Cerebellar cortex (tissue), 1 donor: ENCODE measurements at regions not wholly inside any gene's neighbourhood (a gene's known extent, or its start where the extent isn't known, plus 50 kb on each side); places are given as distances from the start of the nearest gene placed in this dataset.
"Not testable (repeated sequence)": the region's sequence is repeated elsewhere in the genome, so short reads cannot be mapped to it uniquely, and the experiment has no call there.

Experiments
- DNase-seq: peaks from one replicate; pipeline ENCODE4 v3.0.0-alpha.2; 2015; ENCODE audit warnings: low spot score

- not testable (repeated sequence) for DNase-seq
These were observed 63.9 kb downstream of the RWDD3 start for GRCh38 chr1:95297906-95298305.

- no peak for DNase-seq
These were observed 67.1 kb downstream of the RWDD3 start for GRCh38 chr1:95301091-95301490.

GRCh38 chr1:95301614-95302013, 67.6 kb downstream of the RWDD3 start:
- DNase-seq, result no peak

GRCh38 chr1:95304803-95305202, 70.8 kb downstream of the RWDD3 start:
- no peak for DNase-seq

GRCh38 chr1:95308276-95309030, 74.4 kb downstream of the RWDD3 start:
- DNase-seq, result no peak

GRCh38 chr1:95309031-95309471, 75.0 kb downstream of the RWDD3 start:
- DNase-seq, result peak; percentile 15

GRCh38 chr1:95311014-95311413, 77.0 kb downstream of the RWDD3 start:
- no peak for DNase-seq

- DNase-seq, result no peak
These were observed 77.8 kb downstream of the RWDD3 start for GRCh38 chr1:95311762-95312161.

GRCh38 chr1:95312181-95312580, 78.2 kb downstream of the RWDD3 start:
- DNase-seq, result no peak

GRCh38 chr1:95313527-95313926, 79.5 kb downstream of the RWDD3 start:
- no peak for DNase-seq

- no peak for DNase-seq
These were observed 87.5 kb downstream of the RWDD3 start for GRCh38 chr1:95321531-95321930.

- DNase-seq, result no peak
These were observed 89.1 kb downstream of the RWDD3 start for GRCh38 chr1:95323123-95323522.

- DNase-seq, result no peak
These were observed 91.3 kb downstream of the RWDD3 start for GRCh38 chr1:95325349-95325748.

GRCh38 chr1:95326023-95326422, 92.0 kb downstream of the RWDD3 start:
- no peak for DNase-seq

- DNase-seq, result no peak
These were observed 98.7 kb downstream of the RWDD3 start for GRCh38 chr1:95332754-95333153.

GRCh38 chr1:95339377-95339776, 105.4 kb downstream of the RWDD3 start:
- no peak for DNase-seq

GRCh38 chr1:95340061-95340460, 106.1 kb downstream of the RWDD3 start:
- peak; percentile 27 for DNase-seq

GRCh38 chr1:95352767-95353166, 118.8 kb downstream of the RWDD3 start:
- no peak for DNase-seq

- no peak for DNase-seq
These were observed 119.2 kb downstream of the RWDD3 start for GRCh38 chr1:95353194-95353593.

GRCh38 chr1:95364546-95364945, 130.5 kb downstream of the RWDD3 start:
- DNase-seq, result no peak

GRCh38 chr1:95366498-95366897, 132.5 kb downstream of the RWDD3 start:
- DNase-seq, result no peak

- DNase-seq, result no peak
These were observed 134.2 kb downstream of the RWDD3 start for GRCh38 chr1:95368178-95368577.

GRCh38 chr1:95369985-95370690, 136.1 kb downstream of the RWDD3 start:
- DNase-seq, result no peak
